ENCODE measurements at regions not wholly inside any gene's neighbourhood (a gene's known extent, or its start where the extent isn't known, plus 50 kb on each side); places are given as distances from the start of the nearest gene placed in this dataset.
"Not testable (repeated sequence)": the region's sequence is repeated elsewhere in the genome, so short reads cannot be mapped to it uniquely, and the experiment has no call there.

- TF ChIP-seq EZH2 (IDR thresholded peaks at IDR 0.05; ENCODE audit: low read depth); CTCF (conservative IDR thresholded peaks at IDR 0.05): not testable (repeated sequence)
These were observed 5506.2 kb upstream of the TPTE start for GRCh38 chr21:5015187-5015586.
